Hepatocyte (in vitro differentiated cells): ENCODE measurements at regions not wholly inside any gene's neighbourhood (a gene's known extent, or its start where the extent isn't known, plus 50 kb on each side); places are given as distances from the start of the nearest gene placed in this dataset.

Source experiments
- DNase-seq: peaks from one replicate; pipeline ENCODE4 v3.0.0-alpha.2; 2016; ENCODE audit warnings: low spot score
- H2AFZ ChIP-seq: fragments of 200-600 bp; sonication (generic); 2 replicates; pipeline ENCODE4 v1.6.0; 2016; ENCODE audit warnings: antibody characterized with exemption, mild to moderate bottlenecking
- H3K27ac ChIP-seq: fragments of 200-600 bp; sonication (generic); 2 replicates; pipeline ENCODE4 v1.5.1; 2016; ENCODE audit warnings: mild to moderate bottlenecking
- H3K27me3 ChIP-seq: fragments of 200-600 bp; sonication (generic); 2 replicates; pipeline ENCODE4 v1.6.1; 2016
- H3K36me3 ChIP-seq: fragments of 200-600 bp; sonication (generic); replicated peaks from 2 replicates; pipeline ENCODE4 v1.5.1; 2016; ENCODE audit warnings: low read depth; ENCODE audit not compliant: insufficient read depth
- H3K4me1 ChIP-seq: fragments of 200-600 bp; sonication (generic); 2 replicates; pipeline ENCODE4 v1.5.1; 2016; ENCODE audit warnings: mild to moderate bottlenecking, moderate library complexity; ENCODE audit not compliant: insufficient read depth
- H3K4me2 ChIP-seq: fragments of 200-600 bp; sonication (generic); 2 replicates; pipeline ENCODE4 v1.6.0; 2016
- H3K4me3 ChIP-seq: fragments of 200-600 bp; sonication (generic); 2 replicates; pipeline ENCODE4 v1.5.1; 2016; ENCODE audit warnings: mild to moderate bottlenecking
- H3K79me2 ChIP-seq: fragments of 200-600 bp; sonication (generic); 2 replicates; pipeline ENCODE4 v1.6.0; 2017; ENCODE audit warnings: mild to moderate bottlenecking
- H3K9me2 ChIP-seq: fragments of 200-600 bp; sonication (generic); replicated peaks from 2 replicates; pipeline ENCODE4 v1.6.0; 2017; ENCODE audit warnings: mild to moderate bottlenecking; ENCODE audit not compliant: insufficient read depth
- H3K9me3 ChIP-seq: fragments of 200-600 bp; sonication (generic); 2 replicates; pipeline ENCODE4 v1.5.1; 2016; ENCODE audit warnings: low read depth, mild to moderate bottlenecking
- H4K20me1 ChIP-seq: fragments of 200-600 bp; sonication (generic); 2 replicates; pipeline ENCODE4 v1.6.0; 2016; ENCODE audit warnings: mild to moderate bottlenecking; ENCODE audit not compliant: insufficient read depth, poor library complexity, severe bottlenecking
- CTCF ChIP-seq: fragments of 200-600 bp; sonication (generic); IDR thresholded peaks from 2 replicates; pipeline ENCODE4 v1.5.1; 2016; ENCODE audit warnings: antibody characterized with exemption, mild to moderate bottlenecking; ENCODE audit not compliant: poor library complexity
- EZH2 ChIP-seq: fragments of 200-600 bp; sonication (generic); IDR thresholded peaks from 2 replicates; pipeline ENCODE4 v1.6.1; 2016; ENCODE audit warnings: antibody characterized with exemption, mild to moderate bottlenecking, borderline replicate concordance
- EZH2phosphoT487 ChIP-seq: fragments of 200-600 bp; sonication (generic); IDR thresholded peaks from one replicate; pipeline ENCODE4 v1.6.1; 2018; ENCODE audit warnings: antibody characterized with exemption, mild to moderate bottlenecking, low read depth, moderate library complexity; ENCODE audit not compliant: unreplicated experiment, severe bottlenecking
- WGBS: methylation state at CpG from one replicate; pipeline ENCODE4 v1.1.6; 2016; ENCODE audit warnings: low lambda C conversion rate; ENCODE audit errors: missing lambda C conversion rate; 5-methylcytosine and 5-hydroxymethylcytosine counted together

GRCh38 chr9:3758816-3759576 lies 233.2 kb upstream of the RFX3 start:
- no peak overlapping the region for H3K4me2 ChIP-seq
- no peaks in the 10 kb centered on the region for H4K20me1 ChIP-seq
- H3K9me3 ChIP-seq, result peaks cover 4% of the 10 kb centered on the region
- H3K27me3 ChIP-seq, result no peaks in the 10 kb centered on the region
- no peaks in the 10 kb centered on the region for H3K79me2 ChIP-seq
- no peaks in the 10 kb centered on the region for H3K4me1 ChIP-seq
- WGBS, result 66% methylated on average over 5 of the region's 5 CpGs
- TF ChIP-seq EZH2 (no peak), EZH2phosphoT487 (no peak), CTCF (no peak)
- H3K4me3 ChIP-seq, result no peak overlapping the region
- no peaks in the 10 kb centered on the region for H3K36me3 ChIP-seq
- no peaks in the 10 kb centered on the region for H3K9me2 ChIP-seq
- DNase-seq, result no peak
- H2AFZ ChIP-seq, result no peak overlapping the region
- no peak overlapping the region for H3K27ac ChIP-seq

- Histone ChIP-seq H3K27ac (no peak overlapping the region), H3K4me2 (no peak overlapping the region), H4K20me1 (no peaks in the 10 kb centered on the region), H3K4me1 (no peaks in the 10 kb centered on the region), H3K27me3 (no peaks in the 10 kb centered on the region), H3K79me2 (no peaks in the 10 kb centered on the region), H2AFZ (no peak overlapping the region), H3K36me3 (no peaks in the 10 kb centered on the region), H3K9me3 (no peaks in the 10 kb centered on the region), H3K9me2 (no peaks in the 10 kb centered on the region), H3K4me3 (no peak overlapping the region)
- TF ChIP-seq EZH2 (no peak), CTCF (no peak), EZH2phosphoT487 (no peak)
- 50% methylated on average over 3 of the region's 3 CpGs for WGBS
- no peak for DNase-seq
Measured at GRCh38 chr9:3756071-3756470, 230.3 kb upstream of the RFX3 start.

- Histone ChIP-seq H3K27me3 (no peaks in the 10 kb centered on the region), H3K79me2 (no peaks in the 10 kb centered on the region), H3K27ac (no peak overlapping the region), H3K4me3 (no peak overlapping the region), H3K9me2 (no peaks in the 10 kb centered on the region), H2AFZ (no peak overlapping the region), H3K9me3 (no peaks in the 10 kb centered on the region), H4K20me1 (no peaks in the 10 kb centered on the region), H3K36me3 (no peaks in the 10 kb centered on the region), H3K4me2 (no peak overlapping the region), H3K4me1 (no peaks in the 10 kb centered on the region)
- 82% methylated on average over 2 of the region's 2 CpGs for WGBS
- DNase-seq, result no peak
- TF ChIP-seq CTCF, result peak; percentile 7
- no peak for TF ChIP-seq EZH2
Measured at GRCh38 chr9:3751125-3751758, 225.4 kb upstream of the RFX3 start.
